B cell (primary cell): ENCODE measurements at regions not wholly inside any gene's neighbourhood (a gene's known extent, or its start where the extent isn't known, plus 50 kb on each side); places are given as distances from the start of the nearest gene placed in this dataset.

ENCODE experiments used
- ATAC-seq: fragments of 200-7000 bp; cut with Tn5 transposase; one replicate; pipeline ENCODE4 v1.10.0; 2021; ENCODE audit warnings: low read depth, mild to moderate bottlenecking, moderate number of reproducible peaks, moderate library complexity
- CTCF ChIA-PET: fragments of 350-600 bp; sonication (Branson Sonifier 250); formaldehyde crosslinking; loops from one replicate; lab custom pipeline; 2021; ENCODE audit warnings: antibody characterized with exemption, inconsistent platforms; lab: Charles Lee
- POLR2A ChIA-PET: fragments of 350-600 bp; sonication (Branson Sonifier 250); formaldehyde crosslinking; loops from one replicate; lab custom pipeline; 2021; ENCODE audit warnings: antibody characterized with exemption; lab: Charles Lee
- DNase-seq: peaks from one replicate; pipeline ENCODE4 v3.0.0; 2013
- H2AFZ ChIP-seq: 2 replicates; pipeline ENCODE4 v1.6.1; 2012; ENCODE audit warnings: mild to moderate bottlenecking, low read depth, low read length; ENCODE audit not compliant: insufficient read depth, poor library complexity, severe bottlenecking
- H3K27ac ChIP-seq, 2 donors: 1 replicate in 1 of 2; 2 replicates in 1 of 2; pipeline ENCODE4 v1.5.1; 2012 to 2013; ENCODE audit warnings: low read length in 2 of 2, mild to moderate bottlenecking in 2 of 2, moderate library complexity in 1 of 2
- H3K27me3 ChIP-seq, 4 experiments: fragments of 200-600 bp in 1 of 4; sonication (generic) in 1 of 4; replicated peaks in 1 of 4; 1 replicate in 2 of 4; 2 replicates in 2 of 4; pipeline versions ENCODE4 v1.6.1 to v1.7.0; 2013 to 2016; ENCODE audit warnings: low read length in 3 of 4, mild to moderate bottlenecking in 2 of 4, mixed read lengths in 1 of 4, moderate library complexity in 1 of 4; ENCODE audit not compliant: insufficient read depth in 4 of 4, control insufficient read depth in 3 of 4; ENCODE audit errors: control extremely low read depth in 1 of 4
- H3K36me3 ChIP-seq, 2 experiments: replicated peaks in 1 of 2; 1 replicate in 1 of 2; 2 replicates in 1 of 2; pipeline versions ENCODE4 v1.6.1 to v1.7.1; 2013; ENCODE audit warnings: low read length in 1 of 2; ENCODE audit not compliant: insufficient read depth in 2 of 2, control insufficient read depth in 1 of 2; ENCODE audit errors: control extremely low read depth in 1 of 2, extremely low read depth in 1 of 2
- H3K4me1 ChIP-seq, 2 donors: fragments of 200-600 bp in 1 of 2; sonication (generic) in 1 of 2; 1 replicate in 1 of 2; 2 replicates in 1 of 2; pipeline versions ENCODE4 v1.5.1 to v1.6.1; 2013 to 2017; ENCODE audit warnings: low read length in 2 of 2; ENCODE audit not compliant: control insufficient read depth in 2 of 2, insufficient read depth in 2 of 2
- H3K4me2 ChIP-seq: replicated peaks from 2 replicates; pipeline ENCODE3; 2012; ENCODE audit warnings: mild to moderate bottlenecking, low read depth, low read length; ENCODE audit not compliant: poor library complexity, severe bottlenecking
- H3K4me3 ChIP-seq, 5 experiments: fragments of 200-600 bp in 1 of 5; sonication (generic) in 1 of 5; 1 replicate in 3 of 5; 2 replicates in 2 of 5; pipeline versions ENCODE4 v1.5.1 to v1.7.0; 2011 to 2016; ENCODE audit warnings: low read length in 4 of 5, mild to moderate bottlenecking in 4 of 5, low read depth in 2 of 5, control low read depth in 1 of 5, moderate library complexity in 1 of 5; ENCODE audit not compliant: insufficient read depth in 1 of 5; ENCODE audit errors: control extremely low read depth in 1 of 5, extremely low read depth in 1 of 5
- H3K79me2 ChIP-seq: fragments of 200-600 bp; sonication (generic); one replicate; pipeline ENCODE4 v1.6.0; 2016; ENCODE audit warnings: low read length; ENCODE audit not compliant: control insufficient read depth, insufficient read depth
- H3K9ac ChIP-seq: fragments of 200-600 bp; sonication (generic); 2 replicates; pipeline ENCODE4 v1.6.1; 2017; ENCODE audit warnings: mild to moderate bottlenecking, low read length, moderate library complexity
- H3K9me3 ChIP-seq, 3 donors: one replicate each; pipeline versions ENCODE4 v1.6.1 to v1.7.1; 2013; ENCODE audit warnings: low read length in 2 of 3; ENCODE audit not compliant: control insufficient read depth in 2 of 3, insufficient read depth in 1 of 3; ENCODE audit errors: control extremely low read depth in 1 of 3
- H4K20me1 ChIP-seq: 2 replicates; pipeline ENCODE4 v1.6.0; 2012; ENCODE audit warnings: mild to moderate bottlenecking, low read length; ENCODE audit not compliant: insufficient read depth, control insufficient read depth, poor library complexity, severe bottlenecking
- H3K27ac Mint-ChIP-seq: one replicate; pipeline ENCODE4 v1.8.0; 2021; ENCODE audit warnings: mixed read lengths
- H3K27me3 Mint-ChIP-seq: one replicate; pipeline ENCODE4 v1.8.0; 2021; ENCODE audit warnings: mixed read lengths
- H3K4me1 Mint-ChIP-seq: one replicate; pipeline ENCODE4 v1.8.0; 2021; ENCODE audit warnings: mixed read lengths
- H3K4me3 Mint-ChIP-seq: one replicate; pipeline ENCODE4 v1.8.0; 2021; ENCODE audit warnings: mixed read lengths
- H3K9me3 Mint-ChIP-seq: one replicate; pipeline ENCODE4 v1.8.0; 2022; ENCODE audit warnings: mixed read lengths; ENCODE audit not compliant: insufficient read depth
- EZH2 ChIP-seq: IDR thresholded peaks from 2 replicates; pipeline ENCODE4 v1.6.1; 2012; ENCODE audit warnings: borderline replicate concordance, low read depth, mild to moderate bottlenecking, moderate library complexity, low read length; ENCODE audit not compliant: insufficient read depth, poor library complexity, severe bottlenecking
- WGBS: methylation state at CpG from one replicate; pipeline ENCODE4 v1.1.5; 2013; ENCODE audit warnings: missing lambda C conversion rate; ENCODE audit not compliant: insufficient coverage; 5-methylcytosine and 5-hydroxymethylcytosine counted together
- intact Hi-C: fragments of 100-400 bp; cut with micrococcal nuclease; formaldehyde crosslinking; loops from one replicate; pipeline ENCODE4 v1.10.0; 2022
- TF ChIP-seq, protein P1 (sequence below): fragments of 200-600 bp; IDR thresholded peaks from one replicate; pipeline ENCODE4 v1.8.0; 2022; ENCODE audit warnings: antibody characterized with exemption, mild to moderate bottlenecking

GRCh38 chr4:135538698-135539097, 1337.1 kb upstream of the PABPC4L start:
- Histone ChIP-seq H4K20me1 (no peaks in the 10 kb centered on the region), H3K36me3 (no peaks in the 10 kb centered on the region), H3K4me2 (no peak overlapping the region), H3K27ac (no peak overlapping the region), H3K9me3 (peaks cover 0 to 3% (median 0%) of the 10 kb centered on the region in 3 donors), H2AFZ (no peak overlapping the region), H3K9ac (no peak overlapping the region), H3K79me2 (no peaks in the 10 kb centered on the region), H3K27me3 (no peaks in the 10 kb centered on the region), H3K4me1 (no peaks in the 10 kb centered on the region), H3K4me3 (no peak overlapping the region)
- Mint-ChIP-seq H3K4me1 (no peaks in the 10 kb centered on the region), H3K27ac (no peak overlapping the region), H3K27me3 (no peaks in the 10 kb centered on the region), H3K9me3 (peaks cover 4% of the 10 kb centered on the region), H3K4me3 (no peak overlapping the region)
- intact Hi-C loops: no loop called here
- ChIA-PET CTCF (no interaction called here), POLR2A (no interaction called here)
- 96% methylated on average over 4 of the region's 13 CpGs for WGBS
- ATAC-seq: no peak
- no peak for TF ChIP-seq EZH2
- TF ChIP-seq, protein P1, sequence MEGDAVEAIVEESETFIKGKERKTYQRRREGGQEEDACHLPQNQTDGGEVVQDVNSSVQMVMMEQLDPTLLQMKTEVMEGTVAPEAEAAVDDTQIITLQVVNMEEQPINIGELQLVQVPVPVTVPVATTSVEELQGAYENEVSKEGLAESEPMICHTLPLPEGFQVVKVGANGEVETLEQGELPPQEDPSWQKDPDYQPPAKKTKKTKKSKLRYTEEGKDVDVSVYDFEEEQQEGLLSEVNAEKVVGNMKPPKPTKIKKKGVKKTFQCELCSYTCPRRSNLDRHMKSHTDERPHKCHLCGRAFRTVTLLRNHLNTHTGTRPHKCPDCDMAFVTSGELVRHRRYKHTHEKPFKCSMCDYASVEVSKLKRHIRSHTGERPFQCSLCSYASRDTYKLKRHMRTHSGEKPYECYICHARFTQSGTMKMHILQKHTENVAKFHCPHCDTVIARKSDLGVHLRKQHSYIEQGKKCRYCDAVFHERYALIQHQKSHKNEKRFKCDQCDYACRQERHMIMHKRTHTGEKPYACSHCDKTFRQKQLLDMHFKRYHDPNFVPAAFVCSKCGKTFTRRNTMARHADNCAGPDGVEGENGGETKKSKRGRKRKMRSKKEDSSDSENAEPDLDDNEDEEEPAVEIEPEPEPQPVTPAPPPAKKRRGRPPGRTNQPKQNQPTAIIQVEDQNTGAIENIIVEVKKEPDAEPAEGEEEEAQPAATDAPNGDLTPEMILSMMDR: no peak
- no peak for DNase-seq

DNA sequence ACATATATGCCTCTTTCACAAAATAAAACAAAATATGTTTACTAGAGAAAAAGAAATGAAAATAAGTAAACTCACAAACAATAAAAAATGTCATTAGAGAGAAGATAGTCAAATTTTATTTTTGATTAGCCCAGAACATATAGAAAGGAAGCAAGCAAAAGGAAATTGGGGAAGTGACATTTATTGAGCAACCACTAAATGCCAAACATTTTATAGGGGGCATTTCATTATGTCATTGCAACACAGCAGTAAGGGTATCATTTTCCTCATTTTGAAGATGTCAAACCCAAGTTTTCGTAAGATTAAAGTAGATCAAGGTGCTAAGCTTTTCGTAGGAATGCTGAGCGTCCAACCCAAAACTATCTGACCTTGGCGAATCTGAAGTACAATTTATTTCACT, 1331.5 kb upstream of the PABPC4L start:
- ChIA-PET CTCF (no interaction called here), POLR2A (no interaction called here)
- H4K20me1 ChIP-seq: no peaks in the 10 kb centered on the region
- no peaks in the 10 kb centered on the region for H3K36me3 ChIP-seq
- H3K4me2 ChIP-seq: no peak overlapping the region
- H3K4me1 ChIP-seq: no peaks in the 10 kb centered on the region
- WGBS: no CpG with 5 or more reads among the region's 4 CpGs
- Mint-ChIP-seq H3K27me3 (no peaks in the 10 kb centered on the region), H3K27ac (no peak overlapping the region), H3K9me3 (no peaks in the 10 kb centered on the region), H3K4me1 (no peaks in the 10 kb centered on the region), H3K4me3 (no peak overlapping the region)
- H3K79me2 ChIP-seq: no peaks in the 10 kb centered on the region
- no peak overlapping the region for H3K9ac ChIP-seq
- DNase-seq (no peak), ATAC-seq (no peak)
- H3K9me3 ChIP-seq: peaks cover 0 to under 1% (median 0%) of the 10 kb centered on the region in 3 donors
- no peaks in the 10 kb centered on the region for H3K27me3 ChIP-seq
- no peak overlapping the region for H3K4me3 ChIP-seq
- intact Hi-C loops: no loop called here
- H2AFZ ChIP-seq: no peak overlapping the region
- no peak overlapping the region for H3K27ac ChIP-seq
- TF ChIP-seq, protein P1: no peak
- no peak for TF ChIP-seq EZH2
